ENCODE measurements at regions not wholly inside any gene's neighbourhood (a gene's known extent, or its start where the extent isn't known, plus 50 kb on each side); places are given as distances from the start of the nearest gene placed in this dataset.

GRCh38 chr3:22121068-22121701 lies 370.2 kb upstream of the ZNF385D start:
- no peaks in the 10 kb centered on the region for H3K4me1 ChIP-seq (ENCODE audit: insufficient read depth, low read length)
- no peaks in the 10 kb centered on the region for H3K9me3 ChIP-seq (ENCODE audit: control insufficient read depth in 1 of 2, low read length in 2 of 2)
- Mint-ChIP-seq H3K27ac (no peak overlapping the region), H3K4me3 (no peak overlapping the region), H3K9me3 (peaks cover 0 to 5% (median 0%) of the 10 kb centered on the region in 8 donors), H3K36me3 (no peaks in the 10 kb centered on the region), H3K4me1 (no peaks in the 10 kb centered on the region), H3K27me3 (no peaks in the 10 kb centered on the region)
- H3K27me3 ChIP-seq (ENCODE audit: insufficient read depth, low read length): no peaks in the 10 kb centered on the region
- DNase-seq: no peak
- no peak overlapping the region for H3K4me3 ChIP-seq (ENCODE audit: low read length in 2 of 2)
- ChIA-PET POLR2A (ENCODE audit: partially characterized antibody) (no interaction called here), CTCF (ENCODE audit: partially characterized antibody) (no interaction called here)
- H3K27ac ChIP-seq (ENCODE audit: low read depth, low read length): no peak overlapping the region
- intact Hi-C loops (cut with micrococcal nuclease): no loop called here
- H3K36me3 ChIP-seq (ENCODE audit: insufficient read depth, low read length): no peaks in the 10 kb centered on the region

- Mint-ChIP-seq H3K4me3 (no peak overlapping the region), H3K9me3 (peaks cover 0 to 5% (median 0%) of the 10 kb centered on the region in 8 donors), H3K27me3 (no peaks in the 10 kb centered on the region), H3K36me3 (no peaks in the 10 kb centered on the region), H3K4me1 (no peaks in the 10 kb centered on the region), H3K27ac (no peak overlapping the region)
- Histone ChIP-seq H3K4me1 (ENCODE audit: insufficient read depth, low read length) (no peaks in the 10 kb centered on the region), H3K36me3 (ENCODE audit: insufficient read depth, low read length) (no peaks in the 10 kb centered on the region), H3K4me3 (ENCODE audit: low read length in 2 of 2) (no peak overlapping the region), H3K9me3 (ENCODE audit: control insufficient read depth in 1 of 2, low read length in 2 of 2) (no peaks in the 10 kb centered on the region), H3K27me3 (ENCODE audit: insufficient read depth, low read length) (no peaks in the 10 kb centered on the region), H3K27ac (ENCODE audit: low read depth, low read length) (no peak overlapping the region)
- POLR2A ChIA-PET (ENCODE audit: partially characterized antibody): no interaction called here
- no peak for DNase-seq
- intact Hi-C loops (cut with micrococcal nuclease): no loop called here
- CTCF ChIA-PET (ENCODE audit: partially characterized antibody): no interaction called here
Measured at GRCh38 chr3:22122567-22122966, 371.6 kb upstream of the ZNF385D start.

- Mint-ChIP-seq H3K36me3 (no peaks in the 10 kb centered on the region), H3K27me3 (no peaks in the 10 kb centered on the region), H3K9me3 (peaks cover 0 to 12% (median 3%) of the 10 kb centered on the region in 8 donors), H3K4me1 (no peaks in the 10 kb centered on the region), H3K27ac (no peak overlapping the region), H3K4me3 (no peak overlapping the region)
- CTCF ChIA-PET (ENCODE audit: partially characterized antibody): no interaction called here
- no peak overlapping the region for H3K27ac ChIP-seq (ENCODE audit: low read depth, low read length)
- no peak overlapping the region for H3K4me3 ChIP-seq (ENCODE audit: low read length in 2 of 2)
- POLR2A ChIA-PET (ENCODE audit: partially characterized antibody): no interaction called here
- H3K36me3 ChIP-seq (ENCODE audit: insufficient read depth, low read length): no peaks in the 10 kb centered on the region
- intact Hi-C loops (cut with micrococcal nuclease): no loop called here
- H3K27me3 ChIP-seq (ENCODE audit: insufficient read depth, low read length): no peaks in the 10 kb centered on the region
- H3K4me1 ChIP-seq (ENCODE audit: insufficient read depth, low read length): no peaks in the 10 kb centered on the region
- no peak for DNase-seq
- no peaks in the 10 kb centered on the region for H3K9me3 ChIP-seq (ENCODE audit: control insufficient read depth in 1 of 2, low read length in 2 of 2)
Measured at GRCh38 chr3:22129101-22129500, 378.1 kb upstream of the ZNF385D start.

GRCh38 chr3:22141769-22142168 lies 390.8 kb upstream of the ZNF385D start:
- no peaks in the 10 kb centered on the region for H3K36me3 ChIP-seq (ENCODE audit: insufficient read depth, low read length)
- CTCF ChIA-PET (ENCODE audit: partially characterized antibody): no interaction called here
- H3K27me3 ChIP-seq (ENCODE audit: insufficient read depth, low read length): no peaks in the 10 kb centered on the region
- H3K4me3 Mint-ChIP-seq: no peak overlapping the region
- H3K36me3 Mint-ChIP-seq: no peaks in the 10 kb centered on the region
- intact Hi-C loops (cut with micrococcal nuclease): no loop called here
- H3K4me1 ChIP-seq (ENCODE audit: insufficient read depth, low read length): no peaks in the 10 kb centered on the region
- H3K27ac ChIP-seq (ENCODE audit: low read depth, low read length): no peak overlapping the region
- H3K9me3 Mint-ChIP-seq: peaks cover 0 to 7% (median 2%) of the 10 kb centered on the region in 8 donors
- H3K4me3 ChIP-seq (ENCODE audit: low read length in 2 of 2): no peak overlapping the region
- H3K27me3 Mint-ChIP-seq: no peaks in the 10 kb centered on the region
- no peak for DNase-seq
- H3K4me1 Mint-ChIP-seq: no peaks in the 10 kb centered on the region
- no peaks in the 10 kb centered on the region for H3K9me3 ChIP-seq (ENCODE audit: control insufficient read depth in 1 of 2, low read length in 2 of 2)
- POLR2A ChIA-PET (ENCODE audit: partially characterized antibody): no interaction called here
- H3K27ac Mint-ChIP-seq: no peak overlapping the region

GRCh38 chr3:22147161-22147560 lies 396.2 kb upstream of the ZNF385D start:
- Histone ChIP-seq H3K27me3 (ENCODE audit: insufficient read depth, low read length) (no peaks in the 10 kb centered on the region), H3K27ac (ENCODE audit: low read depth, low read length) (no peak overlapping the region), H3K4me3 (ENCODE audit: low read length in 2 of 2) (no peak overlapping the region), H3K9me3 (ENCODE audit: control insufficient read depth in 1 of 2, low read length in 2 of 2) (no peaks in the 10 kb centered on the region), H3K4me1 (ENCODE audit: insufficient read depth, low read length) (no peaks in the 10 kb centered on the region), H3K36me3 (ENCODE audit: insufficient read depth, low read length) (no peaks in the 10 kb centered on the region)
- no peak for DNase-seq
- POLR2A ChIA-PET (ENCODE audit: partially characterized antibody): no interaction called here
- Mint-ChIP-seq H3K36me3 (no peaks in the 10 kb centered on the region), H3K27ac (no peak overlapping the region), H3K4me1 (no peaks in the 10 kb centered on the region), H3K4me3 (no peak overlapping the region), H3K27me3 (no peaks in the 10 kb centered on the region), H3K9me3 (peaks cover 0 to 8% (median 3%) of the 10 kb centered on the region in 8 donors)
- CTCF ChIA-PET (ENCODE audit: partially characterized antibody): no interaction called here
- intact Hi-C loops (cut with micrococcal nuclease): no loop called here

GRCh38 chr3:22156868-22157267 lies 405.9 kb upstream of the ZNF385D start:
- Histone ChIP-seq H3K9me3 (ENCODE audit: control insufficient read depth in 1 of 2, low read length in 2 of 2) (no peaks in the 10 kb centered on the region), H3K4me3 (ENCODE audit: low read length in 2 of 2) (no peak overlapping the region), H3K4me1 (ENCODE audit: insufficient read depth, low read length) (no peaks in the 10 kb centered on the region), H3K36me3 (ENCODE audit: insufficient read depth, low read length) (no peaks in the 10 kb centered on the region), H3K27me3 (ENCODE audit: insufficient read depth, low read length) (no peaks in the 10 kb centered on the region), H3K27ac (ENCODE audit: low read depth, low read length) (no peak overlapping the region)
- H3K4me3 Mint-ChIP-seq: no peak overlapping the region
- DNase-seq: no peak
- CTCF ChIA-PET (ENCODE audit: partially characterized antibody): no interaction called here
- H3K27me3 Mint-ChIP-seq: no peaks in the 10 kb centered on the region
- H3K9me3 Mint-ChIP-seq: peaks cover 0 to 12% (median 4%) of the 10 kb centered on the region in 8 donors
- no peaks in the 10 kb centered on the region for H3K4me1 Mint-ChIP-seq
- H3K36me3 Mint-ChIP-seq: no peaks in the 10 kb centered on the region
- intact Hi-C loops (cut with micrococcal nuclease): no loop called here
- POLR2A ChIA-PET (ENCODE audit: partially characterized antibody): no interaction called here
- no peak overlapping the region for H3K27ac Mint-ChIP-seq

GRCh38 chr3:22157848-22158247 lies 406.8 kb upstream of the ZNF385D start:
- Mint-ChIP-seq H3K36me3 (no peaks in the 10 kb centered on the region), H3K27me3 (no peaks in the 10 kb centered on the region)
- POLR2A ChIA-PET (ENCODE audit: partially characterized antibody): no interaction called here

More at GRCh38 chr3:22157848-22158247, 406.8 kb upstream of the ZNF385D start:
- Mint-ChIP-seq H3K27ac (no peak overlapping the region), H3K4me1 (no peaks in the 10 kb centered on the region), H3K4me3 (no peak overlapping the region), H3K9me3 (peaks cover 0 to 9% (median 3%) of the 10 kb centered on the region in 8 donors)
- Histone ChIP-seq H3K4me1 (ENCODE audit: insufficient read depth, low read length) (no peaks in the 10 kb centered on the region), H3K36me3 (ENCODE audit: insufficient read depth, low read length) (no peaks in the 10 kb centered on the region), H3K9me3 (ENCODE audit: control insufficient read depth in 1 of 2, low read length in 2 of 2) (no peaks in the 10 kb centered on the region), H3K27me3 (ENCODE audit: insufficient read depth, low read length) (no peaks in the 10 kb centered on the region), H3K4me3 (ENCODE audit: low read length in 2 of 2) (no peak overlapping the region), H3K27ac (ENCODE audit: low read depth, low read length) (no peak overlapping the region)
- CTCF ChIA-PET (ENCODE audit: partially characterized antibody): no interaction called here
- no peak for DNase-seq
- intact Hi-C loops (cut with micrococcal nuclease): no loop called here
